Activated CD4-positive, alpha-beta memory T cell treated with anti-CD3 and anti-CD28 coated beads for 36 hours (primary cell): ENCODE measurements at regions not wholly inside any gene's neighbourhood (a gene's known extent, or its start where the extent isn't known, plus 50 kb on each side); places are given as distances from the start of the nearest gene placed in this dataset.
"Not testable (repeated sequence)": the region's sequence is repeated elsewhere in the genome, so short reads cannot be mapped to it uniquely, and the experiment has no call there.

Experiments used
- CTCF ChIA-PET: fragments of 350-600 bp; sonication (Branson Sonifier 250); formaldehyde crosslinking; loops from one replicate; lab custom pipeline; 2021; ENCODE audit warnings: antibody characterized with exemption, inconsistent platforms; lab: Charles Lee
- POLR2A ChIA-PET: fragments of 350-600 bp; sonication (Branson Sonifier 250); formaldehyde crosslinking; loops from one replicate; lab custom pipeline; 2021; ENCODE audit warnings: antibody characterized with exemption; lab: Charles Lee
- DNase-seq: peaks from one replicate; pipeline ENCODE4 v3.0.0-alpha.2; 2020
- H3K27ac Mint-ChIP-seq: one replicate; pipeline ENCODE4 v1.8.0; 2021; ENCODE audit warnings: mixed read lengths
- H3K27me3 Mint-ChIP-seq: one replicate; pipeline ENCODE4 v1.8.0; 2021; ENCODE audit warnings: mixed read lengths
- H3K36me3 Mint-ChIP-seq: one replicate; pipeline ENCODE4 v1.8.0; 2021; ENCODE audit warnings: mixed read lengths
- H3K4me1 Mint-ChIP-seq: one replicate; pipeline ENCODE4 v1.8.0; 2021; ENCODE audit warnings: low read depth, mixed read lengths
- H3K4me3 Mint-ChIP-seq: one replicate; pipeline ENCODE4 v1.8.0; 2021; ENCODE audit warnings: mild to moderate bottlenecking, mixed read lengths
- H3K9me3 Mint-ChIP-seq: one replicate; pipeline ENCODE4 v1.8.0; 2021; ENCODE audit warnings: mixed read lengths
- intact Hi-C: fragments of 100-400 bp; cut with micrococcal nuclease; formaldehyde crosslinking; loops from one replicate; pipeline ENCODE4 v1.15.1; 2023

DNA sequence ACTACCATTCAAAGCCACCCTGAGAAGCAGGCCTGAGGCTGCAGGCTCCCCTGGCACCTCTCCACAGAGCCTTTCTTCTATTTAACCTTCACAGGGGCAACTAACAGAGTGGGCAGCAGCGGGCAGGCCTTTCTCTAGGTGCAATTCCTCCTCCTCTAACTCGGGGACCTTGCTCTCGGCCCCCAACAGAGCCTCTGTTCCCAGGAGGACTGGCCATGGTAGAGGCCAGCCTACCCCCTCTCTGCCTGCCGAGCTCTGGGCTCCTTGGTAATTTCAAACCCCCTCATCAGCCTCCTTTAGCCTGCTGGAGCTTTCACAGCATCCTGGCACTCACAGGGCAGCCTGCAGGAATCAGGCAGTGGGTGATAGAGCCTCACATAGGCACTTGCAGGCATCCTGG lies 920.8 kb upstream of the ZNF722 start:
- ChIA-PET CTCF (no interaction called here), POLR2A (no interaction called here)
- no peaks in the 10 kb centered on the region for H3K36me3 Mint-ChIP-seq
- no peaks in the 10 kb centered on the region for H3K4me1 Mint-ChIP-seq
- H3K27me3 Mint-ChIP-seq, result no peaks in the 10 kb centered on the region
- peaks cover 43% of the 10 kb centered on the region for H3K9me3 Mint-ChIP-seq
- H3K4me3 Mint-ChIP-seq, result no peak overlapping the region
- intact Hi-C loops, result no loop called here
- no peak for DNase-seq
- no peak overlapping the region for H3K27ac Mint-ChIP-seq

DNA sequence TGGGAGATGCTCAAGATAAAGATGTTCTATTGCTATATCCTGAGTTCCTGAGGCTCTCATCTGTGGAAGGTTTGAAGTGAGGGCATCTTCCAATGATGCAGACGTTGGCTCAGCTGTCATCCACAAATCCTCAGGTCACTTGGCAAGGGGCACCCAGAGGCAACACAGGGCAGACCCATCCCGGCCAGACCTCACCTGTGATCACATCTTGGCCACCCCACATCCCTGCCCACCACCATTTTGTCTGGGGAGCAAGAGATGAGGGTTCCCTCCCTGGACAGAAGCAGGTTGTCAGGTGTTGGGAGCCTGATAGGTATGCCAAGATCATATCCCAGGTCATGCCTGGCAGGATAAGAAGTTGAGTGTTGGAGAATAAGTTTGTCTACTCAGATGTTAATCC lies 918.2 kb upstream of the ZNF722 start:
- H3K27ac Mint-ChIP-seq, result no peak overlapping the region
- CTCF ChIA-PET, result no interaction called here
- DNase-seq, result no peak
- intact Hi-C loops, result no loop called here
- H3K4me1 Mint-ChIP-seq, result no peaks in the 10 kb centered on the region
- H3K4me3 Mint-ChIP-seq, result no peak overlapping the region
- H3K9me3 Mint-ChIP-seq, result peaks cover 52% of the 10 kb centered on the region
- H3K27me3 Mint-ChIP-seq, result no peaks in the 10 kb centered on the region
- POLR2A ChIA-PET, result no interaction called here
- H3K36me3 Mint-ChIP-seq, result no peaks in the 10 kb centered on the region

DNA sequence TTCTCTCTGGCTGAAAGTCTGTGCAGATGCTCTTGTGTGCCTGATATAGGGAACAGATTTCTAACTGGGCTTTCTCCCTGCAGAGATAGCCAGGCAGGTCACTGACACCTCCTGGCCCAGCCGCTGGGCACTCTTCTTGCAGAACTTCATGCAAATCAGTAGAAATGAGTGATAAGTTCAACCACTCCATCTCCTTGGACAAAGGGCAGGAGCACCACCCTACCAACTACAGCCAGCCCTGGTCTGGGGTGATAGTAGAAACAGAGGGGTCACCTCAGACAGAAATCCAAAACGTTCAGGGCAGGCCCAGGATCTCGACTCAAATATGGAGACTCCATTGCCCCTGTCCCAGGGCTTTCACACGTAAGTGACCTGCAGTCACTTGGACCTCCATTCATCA lies 917.8 kb upstream of the ZNF722 start:
- H3K9me3 Mint-ChIP-seq, result peaks cover 49% of the 10 kb centered on the region
- H3K36me3 Mint-ChIP-seq, result no peaks in the 10 kb centered on the region
- ChIA-PET POLR2A (no interaction called here), CTCF (no interaction called here)
- no peak overlapping the region for H3K4me3 Mint-ChIP-seq
- H3K27ac Mint-ChIP-seq, result no peak overlapping the region
- DNase-seq, result no peak
- intact Hi-C loops, result no loop called here
- H3K27me3 Mint-ChIP-seq, result no peaks in the 10 kb centered on the region
- H3K4me1 Mint-ChIP-seq, result no peaks in the 10 kb centered on the region

DNA sequence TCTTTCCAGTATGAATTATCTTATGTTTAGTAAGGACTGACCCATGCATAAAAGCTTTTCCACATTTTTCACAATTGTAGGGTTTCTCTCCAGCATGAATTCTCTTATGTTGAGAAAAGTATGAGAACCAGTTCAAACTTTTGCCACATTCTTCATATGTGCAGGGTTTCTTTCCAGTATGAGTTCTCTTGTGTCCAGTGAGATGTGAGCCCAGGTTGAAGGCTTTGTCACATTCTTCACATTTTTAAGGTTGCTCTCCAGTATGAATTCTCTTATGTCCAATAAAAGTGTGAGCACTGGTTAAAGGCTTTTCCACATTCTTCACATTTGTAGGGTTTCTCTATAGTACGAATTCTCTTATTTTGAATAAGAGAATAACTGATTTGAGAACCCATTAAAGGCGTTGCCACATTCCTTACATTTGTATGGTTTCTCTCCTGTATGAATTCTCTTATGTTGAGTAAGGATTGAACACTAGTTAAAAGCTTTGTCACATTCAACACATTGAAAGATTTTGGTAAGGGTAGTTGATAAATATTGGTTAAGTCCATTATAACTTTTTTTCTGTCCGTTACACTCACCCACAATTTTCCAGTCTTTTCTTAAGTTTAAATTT lies 911.0 kb upstream of the ZNF722 start:
- no peak for DNase-seq
- Mint-ChIP-seq H3K9me3 (peaks cover 76% of the 10 kb centered on the region), H3K4me3 (no peak overlapping the region), H3K36me3 (peaks cover 15% of the 10 kb centered on the region), H3K27me3 (no peaks in the 10 kb centered on the region), H3K4me1 (no peaks in the 10 kb centered on the region), H3K27ac (no peak overlapping the region)
- intact Hi-C loops, result no loop called here
- ChIA-PET POLR2A (no interaction called here), CTCF (no interaction called here)

DNA sequence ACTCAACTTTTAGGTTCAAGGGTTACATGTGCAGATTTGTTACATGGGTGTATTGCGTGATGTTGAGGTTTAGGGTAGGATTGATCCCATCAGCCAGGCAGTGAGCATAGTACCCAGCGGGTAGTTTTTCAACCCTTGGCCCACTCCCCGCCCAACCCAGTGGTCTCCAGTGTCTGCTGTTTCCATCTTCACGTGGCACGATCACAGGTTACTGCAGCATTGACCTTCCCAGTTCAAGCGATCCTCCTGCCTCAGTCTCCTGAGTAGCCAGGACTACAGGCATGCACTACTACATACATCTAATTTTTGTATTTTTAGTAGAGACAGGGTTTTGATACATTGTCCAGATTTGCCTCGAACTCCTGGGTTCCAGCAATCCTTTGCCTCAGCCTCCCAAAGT lies 905.7 kb upstream of the ZNF722 start:
- Mint-ChIP-seq H3K36me3 (peaks cover 5% of the 10 kb centered on the region), H3K4me1 (no peaks in the 10 kb centered on the region), H3K4me3 (no peak overlapping the region), H3K27me3 (no peaks in the 10 kb centered on the region), H3K9me3 (peaks cover 61% of the 10 kb centered on the region), H3K27ac (no peak overlapping the region)
- ChIA-PET CTCF (no interaction called here), POLR2A (no interaction called here)
- intact Hi-C loops, result no loop called here
- no peak for DNase-seq

DNA sequence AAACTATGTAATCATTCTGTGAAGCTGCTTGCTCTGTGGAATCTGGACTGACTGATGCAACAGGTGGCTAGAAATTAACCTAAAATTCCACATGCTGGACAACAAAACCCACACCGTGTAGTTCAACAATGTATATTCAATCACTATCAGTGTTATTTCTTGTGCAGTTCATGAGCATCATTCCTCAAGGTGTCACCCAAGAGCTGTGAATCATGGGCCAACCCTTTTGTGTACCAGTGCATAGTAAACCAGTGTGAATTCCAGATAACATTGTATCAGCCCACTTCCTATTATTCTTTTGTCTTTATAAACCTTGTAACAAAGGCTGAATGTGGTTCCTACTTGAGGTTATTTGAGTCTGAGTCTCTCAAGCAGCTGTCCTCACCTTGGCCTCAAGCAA lies 905.2 kb upstream of the ZNF722 start:
- no peak for DNase-seq
- CTCF ChIA-PET, result no interaction called here
- Mint-ChIP-seq H3K4me1 (no peaks in the 10 kb centered on the region), H3K36me3 (peaks cover 5% of the 10 kb centered on the region), H3K9me3 (peaks cover 56% of the 10 kb centered on the region), H3K27ac (no peak overlapping the region), H3K27me3 (no peaks in the 10 kb centered on the region), H3K4me3 (no peak overlapping the region)
- intact Hi-C loops, result no loop called here
- POLR2A ChIA-PET, result no interaction called here

DNA sequence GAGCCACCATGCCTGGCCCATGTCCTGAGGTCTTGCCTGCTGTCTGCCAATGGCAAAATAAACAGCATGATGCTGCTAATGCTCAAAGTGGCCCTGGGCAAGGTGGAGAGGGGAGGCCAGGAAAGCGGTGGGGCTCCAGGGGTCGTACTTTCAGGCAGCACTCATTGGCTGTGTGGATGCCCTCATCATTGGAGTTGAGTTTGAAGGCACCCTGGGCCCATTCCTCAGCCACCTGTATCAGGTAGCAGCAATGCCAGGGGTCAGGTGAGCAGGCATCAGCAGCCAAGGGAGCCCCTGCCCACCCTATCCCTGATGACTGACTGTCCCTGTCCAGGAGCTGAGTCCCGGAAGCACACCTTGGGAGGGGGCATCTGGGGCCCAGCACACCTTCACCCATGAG lies 902.5 kb upstream of the ZNF722 start:
- ChIA-PET POLR2A (no interaction called here), CTCF (no interaction called here)
- H3K36me3 Mint-ChIP-seq, result no peaks in the 10 kb centered on the region
- H3K4me3 Mint-ChIP-seq, result no peak overlapping the region
- H3K27ac Mint-ChIP-seq, result no peak overlapping the region
- H3K27me3 Mint-ChIP-seq, result no peaks in the 10 kb centered on the region
- no peak for DNase-seq
- no peaks in the 10 kb centered on the region for H3K4me1 Mint-ChIP-seq
- H3K9me3 Mint-ChIP-seq, result peaks cover 39% of the 10 kb centered on the region
- intact Hi-C loops, result no loop called here

DNA sequence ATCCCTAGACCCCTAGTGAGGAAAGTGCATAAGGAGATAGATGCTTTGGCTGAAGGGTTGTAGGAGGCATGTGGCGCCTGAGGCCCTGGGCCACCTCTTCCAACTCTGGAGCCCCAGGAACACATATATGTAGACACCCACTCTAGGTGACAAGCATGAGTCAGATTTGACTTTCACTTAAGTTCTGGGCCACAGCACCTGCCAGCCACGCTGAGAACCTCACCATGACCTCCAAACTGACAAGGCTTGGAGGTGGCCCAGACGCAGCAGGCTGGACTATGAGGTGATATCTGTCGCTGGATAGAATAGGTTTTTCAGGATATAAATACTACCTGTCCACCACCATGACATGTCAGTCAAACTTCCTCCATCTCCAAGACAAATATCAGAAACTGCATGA lies 894.0 kb upstream of the ZNF722 start:
- Mint-ChIP-seq H3K36me3 (no peaks in the 10 kb centered on the region), H3K9me3 (peaks cover 34% of the 10 kb centered on the region), H3K27me3 (no peaks in the 10 kb centered on the region), H3K4me1 (no peaks in the 10 kb centered on the region), H3K27ac (no peak overlapping the region), H3K4me3 (no peak overlapping the region)
- intact Hi-C loops, result no loop called here
- ChIA-PET POLR2A (no interaction called here), CTCF (no interaction called here)
- DNase-seq, result no peak

DNA sequence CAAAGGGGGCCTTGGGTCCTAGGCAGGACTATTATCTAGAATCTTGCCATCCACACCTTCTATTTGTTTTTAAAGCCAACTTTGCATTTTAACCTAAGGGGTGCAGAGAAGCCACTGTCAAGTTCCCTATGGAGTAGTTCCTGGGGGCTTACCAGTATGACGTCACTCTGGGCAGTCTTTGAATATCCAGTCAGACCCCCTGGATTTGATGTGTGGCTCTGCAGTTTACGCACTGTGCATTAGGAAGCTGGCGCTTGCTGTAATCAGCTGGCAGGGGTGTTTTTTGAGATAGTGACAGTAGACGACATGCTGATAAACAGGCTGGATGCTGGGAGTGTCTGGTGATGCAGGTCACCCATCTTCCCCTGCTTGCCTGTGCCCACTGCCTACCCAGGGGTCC lies 892.7 kb upstream of the ZNF722 start:
- intact Hi-C loops, result no loop called here
- Mint-ChIP-seq H3K27ac (no peak overlapping the region), H3K27me3 (no peaks in the 10 kb centered on the region), H3K9me3 (peaks cover 31% of the 10 kb centered on the region), H3K4me1 (no peaks in the 10 kb centered on the region), H3K36me3 (no peaks in the 10 kb centered on the region), H3K4me3 (no peak overlapping the region)
- ChIA-PET POLR2A (no interaction called here), CTCF (no interaction called here)
- DNase-seq, result no peak

DNA sequence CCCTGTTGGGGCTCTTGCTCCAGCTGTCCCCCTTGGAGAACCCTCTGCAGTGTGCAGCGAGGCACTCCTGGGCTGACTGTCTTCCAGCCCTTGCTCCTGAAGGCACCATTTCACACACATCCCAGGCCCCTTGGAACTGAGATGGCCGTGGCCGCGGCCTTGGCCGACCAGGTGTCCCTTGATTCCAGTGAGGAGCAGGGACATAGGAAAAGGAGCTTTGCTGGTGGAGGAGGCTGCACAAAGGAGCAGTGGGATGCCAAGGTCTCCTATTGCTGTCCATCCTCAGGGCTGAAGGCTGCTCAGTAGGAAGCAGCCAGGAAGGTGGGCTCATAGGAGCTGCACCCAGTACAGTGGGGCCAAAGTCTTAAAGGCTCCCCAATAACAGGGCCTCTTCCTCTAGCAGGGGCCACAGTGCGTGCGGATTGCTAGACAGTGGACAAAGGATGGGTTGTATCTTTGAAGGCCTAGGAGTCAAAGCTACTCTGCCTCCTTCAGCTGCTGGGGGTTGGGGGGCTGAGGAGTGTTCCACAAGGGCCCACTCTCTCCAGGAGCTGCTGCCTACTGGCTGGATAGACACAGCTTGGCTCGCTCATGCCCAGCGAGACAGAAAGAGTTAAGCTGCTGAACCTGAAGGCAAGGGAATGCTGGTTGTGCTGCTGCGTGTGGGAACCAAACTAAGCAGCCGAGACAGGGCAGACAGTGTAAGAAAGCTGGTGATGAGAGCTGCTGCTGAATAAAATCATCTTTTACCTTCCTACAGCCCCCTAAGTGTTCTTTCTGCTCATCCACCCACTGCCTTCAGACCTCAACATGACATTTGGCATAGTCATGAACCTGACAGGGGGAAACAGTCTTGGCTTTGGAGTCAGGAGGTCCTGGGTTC lies 891.9 kb upstream of the ZNF722 start:
- Mint-ChIP-seq H3K27ac (no peak overlapping the region), H3K9me3 (peaks cover 28% of the 10 kb centered on the region), H3K36me3 (no peaks in the 10 kb centered on the region), H3K4me1 (no peaks in the 10 kb centered on the region), H3K27me3 (no peaks in the 10 kb centered on the region), H3K4me3 (no peak overlapping the region)
- CTCF ChIA-PET, result no interaction called here
- intact Hi-C loops, result no loop called here
- no peak for DNase-seq
- POLR2A ChIA-PET, result no interaction called here

DNA sequence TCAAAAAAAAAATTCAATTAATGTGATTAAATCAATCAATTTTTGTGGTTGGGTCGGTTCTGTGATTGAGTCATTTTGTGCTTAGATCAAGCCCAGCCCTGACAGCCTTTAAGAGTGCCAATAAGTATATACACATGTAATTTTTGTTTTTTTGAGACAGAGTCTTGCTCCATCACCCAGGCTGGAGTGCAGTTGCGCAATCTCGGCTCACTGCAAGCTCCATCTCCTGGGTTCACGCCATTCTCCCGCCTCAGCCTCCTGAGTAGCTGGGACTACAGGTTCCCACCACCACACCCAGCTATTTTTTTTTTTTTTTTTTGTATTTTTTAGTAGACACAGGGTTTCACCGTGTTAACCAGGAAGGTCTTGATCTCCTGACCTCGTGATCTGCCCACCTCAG lies 887.1 kb upstream of the ZNF722 start:
- H3K4me3 Mint-ChIP-seq, H3K36me3 Mint-ChIP-seq, POLR2A ChIA-PET, CTCF ChIA-PET, intact Hi-C loops, H3K4me1 Mint-ChIP-seq, H3K27me3 Mint-ChIP-seq, H3K27ac Mint-ChIP-seq, DNase-seq: not testable (repeated sequence)
- H3K9me3 Mint-ChIP-seq, result peaks cover 24% of the 10 kb centered on the region

DNA sequence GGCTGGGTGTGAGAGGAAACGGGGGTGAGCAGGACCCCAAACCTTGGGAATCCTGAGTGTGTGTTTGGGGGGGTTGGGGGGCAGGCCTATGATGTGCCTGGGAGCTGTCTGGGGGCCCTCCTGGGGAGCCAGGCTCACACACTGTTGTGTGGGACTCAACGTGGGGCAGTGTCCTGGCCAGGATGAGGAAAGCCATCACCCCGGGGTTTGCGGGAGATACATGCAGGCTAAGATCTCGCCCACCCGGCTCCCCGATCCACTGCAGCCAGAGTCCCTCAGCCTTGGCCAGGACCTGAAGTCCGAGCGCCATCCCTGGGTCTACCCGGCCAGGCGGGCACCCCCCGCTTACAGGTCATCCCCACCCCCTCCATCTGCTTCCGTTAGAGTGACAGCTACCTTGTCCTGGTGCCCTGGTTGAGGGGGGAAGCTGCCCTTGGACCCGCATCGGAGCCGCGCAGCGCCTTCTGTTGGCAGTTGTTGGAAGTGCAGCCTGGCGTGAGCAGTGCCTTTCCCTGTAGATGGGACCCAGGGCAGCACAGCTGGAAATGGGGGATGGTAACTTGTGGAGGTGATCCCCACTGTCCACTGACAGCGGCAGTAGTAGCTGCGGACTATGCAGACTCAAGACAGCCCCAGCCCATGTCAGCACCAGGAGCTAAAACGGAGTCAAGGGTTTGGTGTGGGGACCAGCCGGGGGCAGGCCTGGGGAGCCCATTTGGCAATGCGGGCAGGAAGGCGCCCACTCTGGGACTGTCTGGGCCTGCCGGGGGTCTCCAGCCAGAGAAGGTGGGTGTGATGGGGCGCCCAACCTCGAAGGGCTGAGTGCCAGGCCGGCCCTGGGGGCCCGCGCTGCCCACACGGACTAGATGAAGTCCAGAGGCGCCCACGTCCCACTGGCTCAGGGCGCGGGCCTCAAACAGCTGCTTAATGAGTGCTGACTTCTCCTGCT lies 885.6 kb upstream of the ZNF722 start:
- Mint-ChIP-seq H3K9me3 (peaks cover 22% of the 10 kb centered on the region), H3K27me3 (no peaks in the 10 kb centered on the region)
- POLR2A ChIA-PET, result no interaction called here

More for the DNA sequence above, 885.6 kb upstream of the ZNF722 start:
- H3K36me3 Mint-ChIP-seq, result no peaks in the 10 kb centered on the region
- no peak for DNase-seq
- intact Hi-C loops, result no loop called here
- H3K4me1 Mint-ChIP-seq, result no peaks in the 10 kb centered on the region
- no peak overlapping the region for H3K27ac Mint-ChIP-seq
- H3K4me3 Mint-ChIP-seq, result no peak overlapping the region
- CTCF ChIA-PET, result no interaction called here
